ENCODE measurements at regions not wholly inside any gene's neighbourhood (a gene's known extent, or its start where the extent isn't known, plus 50 kb on each side); places are given as distances from the start of the nearest gene placed in this dataset.

DNA sequence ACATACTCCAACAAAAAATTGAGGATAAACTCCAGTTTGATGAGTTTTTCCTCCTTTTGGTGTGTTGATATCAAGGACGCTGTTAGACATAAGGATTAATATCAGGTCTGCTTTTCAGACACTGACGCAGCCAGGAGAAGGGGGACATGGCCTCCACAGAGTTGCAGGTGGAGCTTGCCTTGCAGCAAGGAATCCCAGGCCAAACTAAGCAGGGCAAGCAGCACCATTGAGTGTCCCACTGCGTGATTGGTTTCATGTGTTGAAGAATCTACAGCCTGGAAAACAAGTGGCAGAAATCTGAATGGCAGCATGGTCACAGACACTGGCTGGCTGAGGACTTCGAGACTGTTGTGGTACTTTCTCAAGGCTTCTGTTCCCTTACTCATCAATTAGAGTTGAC lies 777.6 kb downstream of the KCNJ18 start:
- no peak for DNase-seq (ENCODE audit: insufficient read length, low spot score)
- FAIRE-seq, result no peak

DNA sequence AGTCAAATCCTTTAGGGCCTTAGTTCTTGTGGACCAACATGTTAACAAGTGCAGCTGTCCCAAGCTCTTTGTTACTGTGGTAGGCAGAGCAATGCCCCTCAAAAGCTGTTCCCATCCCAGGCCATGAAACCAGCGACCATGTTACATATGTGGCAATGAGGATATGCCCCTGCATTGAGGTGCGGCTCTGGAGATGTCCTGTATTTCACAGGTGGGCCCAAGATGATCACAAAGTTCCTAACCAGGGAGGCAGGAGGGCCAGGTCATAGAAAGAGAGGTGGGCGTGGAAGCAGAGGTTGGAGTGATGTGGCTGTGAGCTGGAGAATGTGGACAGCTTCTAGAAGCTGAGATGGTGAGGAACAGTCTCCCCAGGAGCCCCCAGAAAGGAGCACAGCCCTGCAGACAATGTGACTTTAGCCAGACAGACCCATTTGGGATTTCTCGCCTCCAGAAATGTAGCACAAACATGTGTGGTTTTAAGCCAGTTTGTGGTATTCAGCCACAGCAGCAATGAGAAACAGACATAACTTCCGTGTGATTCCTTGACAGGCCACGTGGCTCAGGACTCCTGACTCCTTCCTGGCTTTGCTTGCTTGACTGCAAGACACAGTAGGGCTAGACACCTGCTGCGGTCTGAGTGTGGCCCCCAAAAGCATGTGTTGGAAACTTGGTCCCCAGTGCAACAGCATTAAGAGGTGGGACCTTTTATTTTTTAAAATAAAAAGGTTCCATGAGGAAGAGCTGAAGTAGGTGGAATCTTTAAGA lies 778.3 kb downstream of the KCNJ18 start:
- DNase-seq (ENCODE audit: insufficient read length, low spot score) (no peak), FAIRE-seq (no peak)

- no peak for FAIRE-seq
- DNase-seq (ENCODE audit: insufficient read length, low spot score), result no peak
These were observed 792.5 kb downstream of the KCNJ18 start for GRCh38 chr17:22484826-22485225.

- DNase-seq (ENCODE audit: insufficient read length, low spot score), result no peak
- FAIRE-seq, result no peak
These were observed 798.1 kb downstream of the KCNJ18 start for GRCh38 chr17:22490399-22490798.

GRCh38 chr17:22492331-22492730 lies 800.0 kb downstream of the KCNJ18 start:
- no peak for FAIRE-seq
- no peak for DNase-seq (ENCODE audit: insufficient read length, low spot score)

GRCh38 chr17:22496450-22496849 lies 804.1 kb downstream of the KCNJ18 start:
- FAIRE-seq (no peak), DNase-seq (ENCODE audit: insufficient read length, low spot score) (no peak)

GRCh38 chr17:22503322-22503899 lies 811.1 kb downstream of the KCNJ18 start:
- DNase-seq (ENCODE audit: insufficient read length, low spot score), result no peak
- no peak for FAIRE-seq

DNA sequence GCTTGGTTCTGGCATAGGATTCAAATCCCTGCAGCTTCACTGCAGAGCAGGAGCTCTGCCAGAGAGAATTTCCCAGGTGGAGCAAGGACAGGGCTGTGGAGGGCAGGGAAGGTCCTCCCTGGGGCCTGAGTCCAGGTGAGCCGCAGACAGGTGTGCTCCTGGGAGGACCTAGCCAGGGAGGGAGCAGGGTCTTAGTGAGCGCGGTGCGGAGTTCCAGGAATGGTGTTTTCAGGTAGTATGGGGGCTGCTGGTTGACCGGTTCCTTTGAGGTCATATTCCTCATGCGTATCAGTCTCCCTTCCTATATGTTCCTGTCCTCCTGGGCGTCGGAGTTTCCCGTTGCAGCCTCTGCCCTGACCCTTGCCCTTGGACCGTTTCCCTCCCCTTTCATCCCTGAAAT lies 813.3 kb downstream of the KCNJ18 start:
- DNase-seq (ENCODE audit: insufficient read length, low spot score) (no peak), FAIRE-seq (no peak)

DNA sequence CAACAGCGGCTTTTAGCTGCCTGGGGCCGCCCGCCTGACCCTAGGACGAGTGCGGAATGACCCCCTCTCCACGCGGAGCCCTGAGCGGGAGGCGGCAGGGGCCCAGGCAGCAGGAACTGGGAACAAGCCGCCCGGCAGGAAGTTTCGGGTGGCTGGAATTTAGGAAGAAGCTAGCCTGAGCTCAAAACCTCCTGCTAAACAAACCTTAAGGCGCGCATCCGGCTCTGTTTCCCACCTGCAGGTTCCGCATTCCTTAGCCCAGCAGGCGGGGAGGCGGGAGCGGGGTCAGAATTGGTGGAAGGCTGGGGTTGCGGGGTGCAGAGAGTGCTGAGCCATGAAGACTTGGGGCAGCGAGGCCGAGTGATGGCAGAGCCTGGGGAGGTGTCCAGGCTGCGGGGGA lies 813.9 kb downstream of the KCNJ18 start:
- FAIRE-seq (no peak), DNase-seq (ENCODE audit: insufficient read length, low spot score) (no peak)

DNA sequence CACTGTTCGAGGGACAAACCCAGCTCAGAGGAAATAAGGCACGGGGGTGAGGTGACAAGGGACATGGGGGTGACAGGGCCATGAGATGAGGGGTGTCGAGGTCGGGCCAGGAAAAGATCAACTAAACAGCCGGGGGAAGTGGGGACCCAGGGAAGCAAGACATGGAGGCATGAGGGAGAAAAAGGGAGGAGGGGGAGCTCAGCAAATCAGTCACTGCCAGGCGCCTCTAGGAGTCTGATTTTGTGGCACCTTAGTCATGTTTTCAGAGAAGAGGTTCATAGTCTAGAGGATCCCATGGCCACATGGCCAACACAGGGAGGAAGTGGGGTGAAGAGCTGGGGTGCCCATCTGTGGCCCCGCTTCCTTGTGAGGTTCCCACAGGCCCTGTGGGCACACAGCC lies 814.5 kb downstream of the KCNJ18 start:
- no peak for FAIRE-seq

DNA sequence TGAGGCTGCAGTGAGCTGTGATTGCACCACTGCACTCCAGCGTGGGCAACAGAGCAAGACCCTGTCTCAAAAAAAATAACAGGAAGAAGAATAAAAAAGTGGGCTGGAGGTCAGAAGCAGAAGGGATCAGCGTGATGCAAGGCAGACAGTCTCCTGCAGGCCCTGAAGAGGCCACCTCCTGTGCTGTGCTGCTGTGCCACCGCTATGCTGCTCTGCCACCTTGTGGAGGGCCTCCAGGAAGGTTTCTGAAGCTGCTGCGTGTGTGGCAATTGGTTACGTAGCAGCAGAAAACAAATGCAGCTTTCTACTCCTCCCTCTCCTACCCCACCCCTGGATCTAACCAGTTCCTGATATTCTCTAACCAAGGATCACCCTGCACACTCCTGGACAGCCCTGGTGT lies 815.5 kb downstream of the KCNJ18 start:
- DNase-seq (ENCODE audit: insufficient read length, low spot score), result no peak
- no peak for FAIRE-seq

More for the DNA sequence above, 814.5 kb downstream of the KCNJ18 start:
- DNase-seq (ENCODE audit: insufficient read length, low spot score), result no peak

- FAIRE-seq (no peak), DNase-seq (ENCODE audit: insufficient read length, low spot score) (no peak)
These were observed 818.2 kb downstream of the KCNJ18 start for GRCh38 chr17:22510504-22510903.

DNA sequence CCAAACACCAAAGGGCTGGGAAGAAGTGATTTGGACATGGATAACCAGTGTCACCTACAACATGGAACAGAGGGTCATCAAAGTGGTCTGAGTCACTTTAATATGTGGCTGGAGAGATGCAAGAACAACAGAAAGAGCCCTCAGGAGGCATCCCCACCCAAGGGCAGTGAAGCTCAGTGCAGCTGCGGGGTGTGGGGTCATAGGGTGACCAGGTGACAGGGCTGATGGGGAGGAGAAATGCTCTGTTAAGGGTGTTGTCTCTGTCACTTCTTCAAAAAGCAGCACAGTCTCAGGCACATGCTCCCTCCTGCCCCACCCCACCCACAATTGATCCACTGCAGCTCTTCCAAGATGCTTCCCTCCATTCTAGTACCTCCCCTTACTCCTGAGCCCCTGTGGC lies 819.1 kb downstream of the KCNJ18 start:
- DNase-seq (ENCODE audit: insufficient read length, low spot score), result no peak
- no peak for FAIRE-seq

GRCh38 chr17:22512057-22512456 lies 819.7 kb downstream of the KCNJ18 start:
- no peak for FAIRE-seq
- no peak for DNase-seq (ENCODE audit: insufficient read length, low spot score)

- FAIRE-seq, result no peak
These were observed 820.2 kb downstream of the KCNJ18 start for GRCh38 chr17:22512506-22512905.

GRCh38 chr17:22512997-22513538 lies 820.7 kb downstream of the KCNJ18 start:
- FAIRE-seq (no peak), DNase-seq (ENCODE audit: insufficient read length, low spot score) (no peak)

More at GRCh38 chr17:22512506-22512905, 820.2 kb downstream of the KCNJ18 start:
- DNase-seq (ENCODE audit: insufficient read length, low spot score), result no peak

GRCh38 chr17:22514315-22514714 lies 822.0 kb downstream of the KCNJ18 start:
- no peak for FAIRE-seq

DNA sequence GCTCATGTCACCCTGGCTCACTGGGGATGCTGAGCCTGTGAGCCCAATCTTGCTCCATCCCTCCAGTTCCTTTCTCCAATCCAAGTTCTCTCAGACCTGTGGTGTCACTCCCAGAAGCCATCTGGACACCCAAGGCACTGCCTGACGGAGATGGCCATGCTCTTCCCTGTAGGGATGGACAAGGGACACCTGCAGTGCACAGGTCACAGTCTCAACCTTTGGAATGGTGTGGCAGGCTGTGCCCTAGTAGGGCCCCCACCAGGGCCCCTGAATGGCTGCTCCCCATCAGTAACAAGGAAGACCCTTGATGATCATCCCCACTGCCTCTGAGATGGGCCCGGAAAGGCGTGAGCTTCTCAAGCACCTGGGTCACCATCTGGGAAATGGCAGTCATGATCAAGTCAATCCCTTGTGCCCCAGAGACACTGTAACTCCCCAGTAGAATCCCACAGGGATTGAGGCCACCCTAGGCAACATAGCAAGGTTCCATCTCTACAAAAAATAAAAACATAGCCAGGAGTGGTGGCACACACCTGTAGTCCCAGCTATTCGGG lies 822.5 kb downstream of the KCNJ18 start:
- FAIRE-seq (no peak), DNase-seq (ENCODE audit: insufficient read length, low spot score) (no peak)

More at GRCh38 chr17:22514315-22514714, 822.0 kb downstream of the KCNJ18 start:
- DNase-seq (ENCODE audit: insufficient read length, low spot score), result no peak

GRCh38 chr17:22515599-22515998 lies 823.3 kb downstream of the KCNJ18 start:
- FAIRE-seq, result no peak

DNA sequence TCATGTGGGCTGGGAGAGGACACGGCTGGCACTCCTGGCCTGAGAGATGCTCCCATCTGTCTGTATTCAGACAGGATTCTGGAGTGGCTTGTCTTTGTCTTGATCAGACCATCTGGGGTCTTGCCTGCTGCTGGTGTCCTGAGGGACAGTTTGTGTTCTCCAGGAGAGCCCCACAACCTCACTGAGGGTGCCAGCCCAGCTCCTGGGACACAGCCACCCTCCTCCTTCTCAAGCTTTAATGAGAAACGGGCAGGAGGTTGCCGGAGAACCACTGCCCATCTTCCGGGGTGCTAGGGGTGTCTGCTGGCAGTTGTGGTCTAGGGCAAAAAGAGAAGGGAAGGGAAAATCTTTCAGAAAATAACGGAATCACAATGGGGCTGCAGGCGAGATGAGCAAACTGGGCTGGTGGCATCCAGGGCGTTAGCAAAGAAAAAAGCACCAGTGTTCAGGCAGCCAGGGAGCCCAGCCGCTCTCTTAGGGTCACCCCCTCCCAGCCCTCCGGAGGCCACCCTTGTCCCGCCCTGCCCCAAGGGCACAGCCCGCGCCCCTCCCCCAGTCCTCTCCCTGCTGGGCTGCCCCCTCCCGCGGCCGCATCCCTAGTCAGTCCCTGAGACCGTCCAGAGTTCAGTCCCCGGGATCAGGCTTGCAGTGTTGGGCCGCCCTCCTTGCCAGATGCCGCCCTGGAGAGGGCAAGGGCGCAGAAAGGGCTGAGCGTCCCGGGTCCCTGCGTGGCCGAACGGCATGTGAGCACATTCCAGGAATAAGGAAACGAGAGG lies 824.7 kb downstream of the KCNJ18 start:
- DNase-seq (ENCODE audit: insufficient read length, low spot score), result no peak
- FAIRE-seq, result no peak

More at GRCh38 chr17:22515599-22515998, 823.3 kb downstream of the KCNJ18 start:
- no peak for DNase-seq (ENCODE audit: insufficient read length, low spot score)

DNA sequence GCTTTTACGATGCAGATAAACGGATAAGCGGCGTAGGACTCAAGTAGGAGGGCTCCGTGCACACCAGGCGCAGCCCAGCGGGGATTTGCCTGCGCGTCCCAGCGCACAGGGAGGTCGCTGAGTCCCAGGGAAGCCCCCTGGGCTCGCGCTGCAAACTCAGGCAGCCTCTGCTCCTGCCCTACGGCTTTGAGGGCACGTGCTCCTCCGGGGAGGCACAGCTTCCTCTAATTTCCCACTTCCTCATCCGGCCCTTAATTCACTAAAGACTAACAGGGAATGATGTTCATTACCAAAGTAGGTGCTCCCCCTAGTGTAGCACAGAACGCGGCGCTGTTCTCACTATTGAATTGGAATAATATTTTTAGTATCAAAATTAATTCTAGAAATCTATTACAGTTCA lies 825.4 kb downstream of the KCNJ18 start:
- DNase-seq (ENCODE audit: insufficient read length, low spot score) (no peak), FAIRE-seq (no peak)
